ENCODE measurements at regions not wholly inside any gene's neighbourhood (a gene's known extent, or its start where the extent isn't known, plus 50 kb on each side); places are given as distances from the start of the nearest gene placed in this dataset.

- TF ChIP-seq, protein P1, sequence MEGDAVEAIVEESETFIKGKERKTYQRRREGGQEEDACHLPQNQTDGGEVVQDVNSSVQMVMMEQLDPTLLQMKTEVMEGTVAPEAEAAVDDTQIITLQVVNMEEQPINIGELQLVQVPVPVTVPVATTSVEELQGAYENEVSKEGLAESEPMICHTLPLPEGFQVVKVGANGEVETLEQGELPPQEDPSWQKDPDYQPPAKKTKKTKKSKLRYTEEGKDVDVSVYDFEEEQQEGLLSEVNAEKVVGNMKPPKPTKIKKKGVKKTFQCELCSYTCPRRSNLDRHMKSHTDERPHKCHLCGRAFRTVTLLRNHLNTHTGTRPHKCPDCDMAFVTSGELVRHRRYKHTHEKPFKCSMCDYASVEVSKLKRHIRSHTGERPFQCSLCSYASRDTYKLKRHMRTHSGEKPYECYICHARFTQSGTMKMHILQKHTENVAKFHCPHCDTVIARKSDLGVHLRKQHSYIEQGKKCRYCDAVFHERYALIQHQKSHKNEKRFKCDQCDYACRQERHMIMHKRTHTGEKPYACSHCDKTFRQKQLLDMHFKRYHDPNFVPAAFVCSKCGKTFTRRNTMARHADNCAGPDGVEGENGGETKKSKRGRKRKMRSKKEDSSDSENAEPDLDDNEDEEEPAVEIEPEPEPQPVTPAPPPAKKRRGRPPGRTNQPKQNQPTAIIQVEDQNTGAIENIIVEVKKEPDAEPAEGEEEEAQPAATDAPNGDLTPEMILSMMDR (IDR thresholded peaks at IDR 0.05) = no peak
- intact Hi-C loops (cut with DNase I) = no loop called here
- no peak overlapping the region for H3K4me3 ChIP-seq
- no peak overlapping the region for H3K9ac ChIP-seq (ENCODE audit: low read depth in 2 of 2, low read length in 2 of 2)
- no peak for DNase-seq
- H3K9me3 ChIP-seq = no peaks in the 10 kb centered on the region
- no peak overlapping the region for H3K27ac ChIP-seq
- H3K27me3 ChIP-seq = no peaks in the 10 kb centered on the region
- no peaks in the 10 kb centered on the region for H3K36me3 ChIP-seq
- no peaks in the 10 kb centered on the region for H3K4me1 ChIP-seq
Measured at GRCh38 chr13:86810361-86810760, 860.8 kb upstream of the SLITRK5 start.

DNA sequence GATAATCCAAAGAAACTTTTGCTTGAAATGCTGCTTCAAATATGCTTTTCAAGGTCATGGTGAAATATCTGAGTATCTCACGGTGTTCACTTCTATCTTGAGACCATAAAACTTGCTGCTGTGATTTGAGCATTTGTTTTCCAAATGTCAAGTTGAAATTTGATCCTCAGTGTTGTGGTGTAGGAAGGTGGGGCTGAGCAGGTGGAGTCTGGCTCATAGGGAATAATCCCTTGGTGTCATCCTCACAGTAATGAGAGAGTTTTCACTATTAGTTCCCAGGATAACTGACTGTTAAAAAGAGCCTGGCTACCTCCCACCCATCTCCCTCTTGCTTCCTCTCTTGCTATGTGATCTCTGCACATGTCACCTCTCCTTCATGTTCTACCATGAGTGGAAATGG lies 858.0 kb upstream of the SLITRK5 start:
- no peak for DNase-seq
- no peaks in the 10 kb centered on the region for H3K4me1 ChIP-seq
- H3K36me3 ChIP-seq = no peaks in the 10 kb centered on the region
- no peak overlapping the region for H3K4me3 ChIP-seq
- no peaks in the 10 kb centered on the region for H3K27me3 ChIP-seq
- no peak overlapping the region for H3K27ac ChIP-seq
- H3K9ac ChIP-seq (ENCODE audit: low read depth in 2 of 2, low read length in 2 of 2) = no peak overlapping the region
- TF ChIP-seq, protein P1 (IDR thresholded peaks at IDR 0.05) = no peak
- no peaks in the 10 kb centered on the region for H3K9me3 ChIP-seq
- intact Hi-C loops (cut with DNase I) = no loop called here

DNA sequence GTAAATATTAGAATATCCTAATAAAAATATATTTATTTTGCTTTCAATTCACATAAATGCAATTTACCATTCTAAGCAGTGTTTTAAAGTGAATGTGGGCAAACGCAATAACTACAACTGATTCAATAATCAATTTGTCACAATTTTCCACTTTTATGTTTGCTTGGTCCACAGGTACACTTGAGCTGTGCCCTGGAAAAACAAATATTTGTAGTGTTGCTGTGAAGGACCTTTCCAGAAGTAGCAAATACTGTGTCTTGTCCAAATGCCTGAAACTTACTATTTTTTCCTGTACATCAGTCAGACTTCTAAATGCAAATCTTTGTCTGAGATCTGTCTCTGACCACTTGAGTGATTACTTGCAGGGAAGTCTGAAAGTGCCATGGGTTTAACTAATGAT lies 845.8 kb upstream of the SLITRK5 start:
- intact Hi-C loops (cut with DNase I) = no loop called here
- Histone ChIP-seq H3K4me3 (no peak overlapping the region), H3K9ac (ENCODE audit: low read depth in 2 of 2, low read length in 2 of 2) (no peak overlapping the region), H3K4me1 (no peaks in the 10 kb centered on the region), H3K9me3 (no peaks in the 10 kb centered on the region), H3K27ac (no peak overlapping the region), H3K27me3 (no peaks in the 10 kb centered on the region), H3K36me3 (no peaks in the 10 kb centered on the region)
- TF ChIP-seq, protein P1 (IDR thresholded peaks at IDR 0.05) = no peak
- no peak for DNase-seq

GRCh38 chr13:86826232-86826631 lies 844.9 kb upstream of the SLITRK5 start:
- DNase-seq = no peak
- H3K9ac ChIP-seq (ENCODE audit: low read depth in 2 of 2, low read length in 2 of 2) = no peak overlapping the region
- intact Hi-C loops (cut with DNase I) = no loop called here

GRCh38 chr13:86830046-86830445 lies 841.1 kb upstream of the SLITRK5 start:
- no peaks in the 10 kb centered on the region for H3K36me3 ChIP-seq
- H3K27me3 ChIP-seq = no peaks in the 10 kb centered on the region
- TF ChIP-seq, protein P1 (IDR thresholded peaks at IDR 0.05) = no peak
- intact Hi-C loops (cut with DNase I) = no loop called here
- no peak overlapping the region for H3K4me3 ChIP-seq
- no peak for DNase-seq
- H3K27ac ChIP-seq = no peak overlapping the region
- H3K9me3 ChIP-seq = no peaks in the 10 kb centered on the region
- H3K4me1 ChIP-seq = no peaks in the 10 kb centered on the region
- H3K9ac ChIP-seq (ENCODE audit: low read depth in 2 of 2, low read length in 2 of 2) = no peak overlapping the region

More at GRCh38 chr13:86826232-86826631, 844.9 kb upstream of the SLITRK5 start:
- Histone ChIP-seq H3K36me3 (no peaks in the 10 kb centered on the region), H3K27me3 (no peaks in the 10 kb centered on the region), H3K9me3 (no peaks in the 10 kb centered on the region), H3K4me1 (no peaks in the 10 kb centered on the region), H3K4me3 (no peak overlapping the region), H3K27ac (no peak overlapping the region)
- TF ChIP-seq, protein P1 (IDR thresholded peaks at IDR 0.05) = no peak

- no peaks in the 10 kb centered on the region for H3K27me3 ChIP-seq
- H3K4me3 ChIP-seq = no peak overlapping the region
- no peaks in the 10 kb centered on the region for H3K36me3 ChIP-seq
- intact Hi-C loops (cut with DNase I) = no loop called here
- TF ChIP-seq, protein P1 (IDR thresholded peaks at IDR 0.05) = no peak
- no peaks in the 10 kb centered on the region for H3K9me3 ChIP-seq
- no peak overlapping the region for H3K27ac ChIP-seq
- no peak for DNase-seq
- H3K9ac ChIP-seq (ENCODE audit: low read depth in 2 of 2, low read length in 2 of 2) = no peak overlapping the region
- H3K4me1 ChIP-seq = no peaks in the 10 kb centered on the region
Measured at GRCh38 chr13:86831084-86831483, 840.1 kb upstream of the SLITRK5 start.

All from colonic mucosa (tissue), 4 donors.